HepG2 (cell line): ENCODE measurements at regions not wholly inside any gene's neighbourhood (a gene's known extent, or its start where the extent isn't known, plus 50 kb on each side); places are given as distances from the start of the nearest gene placed in this dataset.

ENCODE experiments used
- ATAC-seq: fragments of 200-7000 bp; cut with Tn5 transposase; 3 replicates; pipeline ENCODE4 v1.9.1; 2020; ENCODE audit warnings: mild to moderate bottlenecking, moderate library complexity
- BruUV-seq: library from RNA; stranded (reverse); fragments of 400-500 nt; replicated peaks from 2 replicates; lab custom pipeline; 2021; lab: Mats Ljungman, UMichigan
- CTCF ChIA-PET: fragments of 300-600 bp; formaldehyde crosslinking; extraction: SDS; loops from one replicate; lab custom pipeline; 2021; ENCODE audit warnings: low total read pairs, inconsistent platforms, low intra/inter-chr PET ratio; lab: Yijun Ruan, JAX
- POLR2A ChIA-PET: fragments of 350-600 bp; sonication (Branson Sonifier 250); formaldehyde crosslinking; loops from one replicate; lab custom pipeline; 2020; ENCODE audit warnings: antibody characterized with exemption, inconsistent platforms; lab: Yijun Ruan, JAX
- DNase-seq: peaks from one replicate; pipeline ENCODE4 v3.0.0-alpha.2; 2015; ENCODE audit warnings: low spot score
- FAIRE-seq: peaks from 3 replicates; lab custom pipeline; 2011; peaks lifted over from hg19 to GRCh38; lab: Jason Lieb, UNC
- H2AFZ ChIP-seq: one replicate; pipeline ENCODE4 v1.6.1; 2011; ENCODE audit warnings: low read length, inconsistent platforms
- H3K27ac ChIP-seq: fragments of 300-600 bp; 3 replicates; pipeline ENCODE4 v1.8.0; 2011; ENCODE audit warnings: mixed run types, mild to moderate bottlenecking, mixed read lengths, low read length, inconsistent platforms; ENCODE audit not compliant: insufficient read depth; ENCODE audit errors: extremely low read length
- H3K27me3 ChIP-seq, 2 experiments: fragments of 200-600 bp in 1 of 2; 2 replicates in 1 of 2; 3 replicates in 1 of 2; pipeline versions ENCODE4 v1.6.0 to v1.8.0; 2011; ENCODE audit warnings: low read length in 2 of 2, mild to moderate bottlenecking in 2 of 2, moderate library complexity in 2 of 2, inconsistent platforms in 1 of 2; ENCODE audit not compliant: insufficient read depth in 2 of 2, control insufficient read depth in 1 of 2
- H3K36me3 ChIP-seq, 2 experiments: fragments of 200-600 bp in 1 of 2; replicated peaks in 1 of 2; 2 replicates in 1 of 2; 3 replicates in 1 of 2; pipeline versions ENCODE4 v1.5.1 to v1.8.0; 2011; ENCODE audit warnings: low read length in 2 of 2, inconsistent platforms in 1 of 2; ENCODE audit not compliant: insufficient read depth in 2 of 2, control insufficient read depth in 1 of 2
- H3K4me1 ChIP-seq: 2 replicates; pipeline ENCODE4 v1.5.1; 2012; ENCODE audit warnings: low read length, inconsistent platforms; ENCODE audit not compliant: insufficient read depth
- H3K4me2 ChIP-seq: 2 replicates; pipeline ENCODE4 v1.6.0; 2011; ENCODE audit warnings: low read depth, low read length, inconsistent platforms
- H3K4me3 ChIP-seq, 3 experiments: fragments of 200-600 bp in 1 of 3; sonication (generic), shearing (Covaris generic) in 1 of 3; replicated peaks in 1 of 3; 2 replicates each; pipeline ENCODE4 v1.5.1; 2011 to 2016; ENCODE audit warnings: low read length in 3 of 3, inconsistent platforms in 2 of 3, low read depth in 2 of 3, mild to moderate bottlenecking in 2 of 3, control low read depth in 1 of 3, mixed read lengths in 1 of 3; ENCODE audit not compliant: insufficient read depth in 1 of 3
- H3K79me2 ChIP-seq: one replicate; pipeline ENCODE4 v1.6.1; 2011; ENCODE audit warnings: low read length, inconsistent platforms; ENCODE audit not compliant: insufficient read depth
- H3K9ac ChIP-seq: 2 replicates; pipeline ENCODE4 v1.6.0; 2011; ENCODE audit warnings: mild to moderate bottlenecking, low read depth, low read length, inconsistent platforms; ENCODE audit not compliant: insufficient read depth
- H3K9me3 ChIP-seq: 2 replicates; pipeline ENCODE4 v1.5.1; 2012; ENCODE audit warnings: mild to moderate bottlenecking, low read length
- H4K20me1 ChIP-seq: 2 replicates; pipeline ENCODE4 v1.6.0; 2011; ENCODE audit warnings: inconsistent platforms, mild to moderate bottlenecking, low read length, moderate library complexity; ENCODE audit not compliant: insufficient read depth
- ADNP ChIP-seq: sonication (generic); formaldehyde crosslinking; IDR thresholded peaks from 2 replicates; pipeline ENCODE4 v1.4.0; 2020; ENCODE audit warnings: missing genetic modification reagents
- ASH2L ChIP-seq: fragments of 300-600, 200-600 bp; sonication (generic); IDR thresholded peaks from 2 replicates; pipeline ENCODE4 v1.7.0; 2017; ENCODE audit warnings: low read depth, mild to moderate bottlenecking, moderate library complexity, mixed read lengths, low read length; ENCODE audit not compliant: insufficient read length
- EHMT2 ChIP-seq: fragments of 200-600 bp; sonication (generic); IDR thresholded peaks from 2 replicates; pipeline ENCODE4 v1.7.0; 2017; ENCODE audit warnings: antibody characterized with exemption, low read depth, low read length, borderline replicate concordance
- GMEB1 ChIP-seq: sonication (generic); formaldehyde crosslinking; IDR thresholded peaks from 2 replicates; pipeline ENCODE4 v1.5.1; 2020; ENCODE audit warnings: missing genetic modification reagents, mild to moderate bottlenecking, borderline replicate concordance
- SRY ChIP-seq: sonication (generic); formaldehyde crosslinking; IDR thresholded peaks from 2 replicates; pipeline ENCODE4 v1.8.0; 2022; ENCODE audit warnings: mild to moderate bottlenecking, missing genetic modification reagents
- ZNF121 ChIP-seq: sonication (generic); formaldehyde crosslinking; IDR thresholded peaks from 2 replicates; pipeline ENCODE4 v1.5.0; 2020; ENCODE audit warnings: mild to moderate bottlenecking, missing genetic modification reagents
- ZNF253 ChIP-seq: sonication (generic); formaldehyde crosslinking; IDR thresholded peaks from 2 replicates; pipeline ENCODE4 v1.8.0; 2022; ENCODE audit warnings: mild to moderate bottlenecking, missing genetic modification reagents, borderline replicate concordance
- ZNF549 ChIP-seq: sonication (generic); formaldehyde crosslinking; IDR thresholded peaks from 2 replicates; pipeline ENCODE4 v1.5.0; 2020; ENCODE audit warnings: missing genetic modification reagents
- ZNF713 ChIP-seq: sonication (generic); formaldehyde crosslinking; IDR thresholded peaks from 2 replicates; pipeline ENCODE4 v1.4.0; 2020; ENCODE audit warnings: mild to moderate bottlenecking, missing genetic modification reagents
- ZNF784 ChIP-seq: sonication (generic); formaldehyde crosslinking; IDR thresholded peaks from 2 replicates; pipeline ENCODE4 v1.5.1; 2020; ENCODE audit warnings: missing genetic modification reagents, mild to moderate bottlenecking, borderline replicate concordance
- WGBS: methylation state at CpG from one replicate; pipeline ENCODE4 v1.1.6; 2017; ENCODE audit warnings: low lambda C conversion rate; 5-methylcytosine and 5-hydroxymethylcytosine counted together
- in situ Hi-C: cut with HindIII; loops from 2 replicates; pipeline ENCODE4 v1.10.0; 2017; ENCODE audit warnings: low pct_unique_long_range_greater_than_20kb; ENCODE audit not compliant: extremely low pct_ligation_motif_present
- intact Hi-C: fragments of 100-400 bp; cut with micrococcal nuclease; formaldehyde crosslinking; loops from one replicate; pipeline ENCODE4 v1.10.0; 2022; ENCODE audit not compliant: unreplicated experiment
- TF ChIP-seq, protein P1 (sequence below): sonication (generic); formaldehyde crosslinking; IDR thresholded peaks from 2 replicates; pipeline ENCODE4 v1.4.0; 2020; ENCODE audit warnings: missing genetic modification reagents, borderline replicate concordance
- TF ChIP-seq, protein P2 (sequence below): sonication (generic); formaldehyde crosslinking; IDR thresholded peaks from 2 replicates; pipeline ENCODE4 v1.9.0; 2021; ENCODE audit warnings: mild to moderate bottlenecking, missing genetic modification reagents

DNA sequence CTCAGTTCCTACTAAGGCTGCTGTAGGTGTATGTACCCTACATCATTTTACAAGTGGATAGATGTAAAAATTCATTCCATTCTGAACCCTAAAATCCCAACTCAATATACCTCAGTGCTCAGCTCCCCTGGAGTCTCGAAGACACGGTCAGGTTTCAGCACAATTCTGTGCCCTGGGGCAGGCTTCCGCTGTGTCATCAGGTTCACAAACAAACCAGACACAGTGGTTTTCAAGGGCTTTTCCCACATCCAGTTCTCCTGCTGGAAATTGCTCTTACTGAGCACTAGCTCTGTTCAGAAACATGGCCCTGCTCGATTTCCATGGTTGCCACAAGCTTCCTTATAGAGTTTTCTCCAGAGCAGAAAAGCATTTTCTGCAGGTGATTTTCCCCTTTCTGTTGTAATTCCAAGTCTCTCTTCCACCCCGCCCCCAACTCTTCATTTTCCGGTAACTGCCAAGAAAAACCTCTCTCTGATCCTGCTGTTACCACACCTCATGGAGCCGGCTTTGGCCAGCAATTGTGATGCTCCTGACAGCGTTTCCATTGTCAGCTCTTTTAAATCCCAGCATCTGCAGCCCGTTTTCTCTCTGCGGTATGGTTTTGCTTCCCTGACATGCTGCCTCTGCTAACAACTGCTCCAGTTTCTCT is 483.0 kb upstream of the CCDC196 start:
- intact Hi-C loops, result no loop called here
- peaks cover 24% of the 10 kb centered on the region for H3K9me3 ChIP-seq
- ChIA-PET POLR2A (no interaction called here), CTCF (no interaction called here)
- no peak overlapping the region for H3K27ac ChIP-seq
- FAIRE-seq (no peak), ATAC-seq (no peak), DNase-seq (no peak)
- in situ Hi-C loops, result no loop called here
- no peaks in the 10 kb centered on the region for H3K79me2 ChIP-seq
- WGBS, result 14% methylated on average over 10 of the region's 10 CpGs
- H3K36me3 ChIP-seq, result no peaks in the 10 kb centered on the region
- H3K9ac ChIP-seq, result no peak overlapping the region
- no TSS peak for BruUV-seq
- no peak overlapping the region for H2AFZ ChIP-seq
- H3K4me3 ChIP-seq, result no peak overlapping the region
- H3K4me2 ChIP-seq, result no peak overlapping the region
- H4K20me1 ChIP-seq, result no peaks in the 10 kb centered on the region
- H3K4me1 ChIP-seq, result no peaks in the 10 kb centered on the region
- peaks cover 0 to 5% of the 10 kb centered on the region in 2 experiments; a peak in 1 of 5 replicates for H3K27me3 ChIP-seq
- TF ChIP-seq, protein P1, sequence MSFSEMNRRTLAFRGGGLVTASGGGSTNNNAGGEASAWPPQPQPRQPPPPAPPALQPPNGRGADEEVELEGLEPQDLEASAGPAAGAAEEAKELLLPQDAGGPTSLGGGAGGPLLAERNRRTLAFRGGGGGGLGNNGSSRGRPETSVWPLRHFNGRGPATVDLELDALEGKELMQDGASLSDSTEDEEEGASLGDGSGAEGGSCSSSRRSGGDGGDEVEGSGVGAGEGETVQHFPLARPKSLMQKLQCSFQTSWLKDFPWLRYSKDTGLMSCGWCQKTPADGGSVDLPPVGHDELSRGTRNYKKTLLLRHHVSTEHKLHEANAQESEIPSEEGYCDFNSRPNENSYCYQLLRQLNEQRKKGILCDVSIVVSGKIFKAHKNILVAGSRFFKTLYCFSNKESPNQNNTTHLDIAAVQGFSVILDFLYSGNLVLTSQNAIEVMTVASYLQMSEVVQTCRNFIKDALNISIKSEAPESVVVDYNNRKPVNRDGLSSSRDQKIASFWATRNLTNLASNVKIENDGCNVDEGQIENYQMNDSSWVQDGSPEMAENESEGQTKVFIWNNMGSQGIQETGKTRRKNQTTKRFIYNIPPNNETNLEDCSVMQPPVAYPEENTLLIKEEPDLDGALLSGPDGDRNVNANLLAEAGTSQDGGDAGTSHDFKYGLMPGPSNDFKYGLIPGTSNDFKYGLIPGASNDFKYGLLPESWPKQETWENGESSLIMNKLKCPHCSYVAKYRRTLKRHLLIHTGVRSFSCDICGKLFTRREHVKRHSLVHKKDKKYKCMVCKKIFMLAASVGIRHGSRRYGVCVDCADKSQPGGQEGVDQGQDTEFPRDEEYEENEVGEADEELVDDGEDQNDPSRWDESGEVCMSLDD (CRISPR knock-in tag), result no peak
- TF ChIP-seq EHMT2, result no peak
- TF ChIP-seq ZNF253 (CRISPR knock-in tag), result no peak
- no peak for TF ChIP-seq ZNF784 (CRISPR knock-in tag)
- TF ChIP-seq SRY (CRISPR knock-in tag), result no peak
- no peak for TF ChIP-seq ZNF713 (CRISPR knock-in tag)
- TF ChIP-seq ADNP (CRISPR knock-in tag), result no peak
- TF ChIP-seq, protein P2, sequence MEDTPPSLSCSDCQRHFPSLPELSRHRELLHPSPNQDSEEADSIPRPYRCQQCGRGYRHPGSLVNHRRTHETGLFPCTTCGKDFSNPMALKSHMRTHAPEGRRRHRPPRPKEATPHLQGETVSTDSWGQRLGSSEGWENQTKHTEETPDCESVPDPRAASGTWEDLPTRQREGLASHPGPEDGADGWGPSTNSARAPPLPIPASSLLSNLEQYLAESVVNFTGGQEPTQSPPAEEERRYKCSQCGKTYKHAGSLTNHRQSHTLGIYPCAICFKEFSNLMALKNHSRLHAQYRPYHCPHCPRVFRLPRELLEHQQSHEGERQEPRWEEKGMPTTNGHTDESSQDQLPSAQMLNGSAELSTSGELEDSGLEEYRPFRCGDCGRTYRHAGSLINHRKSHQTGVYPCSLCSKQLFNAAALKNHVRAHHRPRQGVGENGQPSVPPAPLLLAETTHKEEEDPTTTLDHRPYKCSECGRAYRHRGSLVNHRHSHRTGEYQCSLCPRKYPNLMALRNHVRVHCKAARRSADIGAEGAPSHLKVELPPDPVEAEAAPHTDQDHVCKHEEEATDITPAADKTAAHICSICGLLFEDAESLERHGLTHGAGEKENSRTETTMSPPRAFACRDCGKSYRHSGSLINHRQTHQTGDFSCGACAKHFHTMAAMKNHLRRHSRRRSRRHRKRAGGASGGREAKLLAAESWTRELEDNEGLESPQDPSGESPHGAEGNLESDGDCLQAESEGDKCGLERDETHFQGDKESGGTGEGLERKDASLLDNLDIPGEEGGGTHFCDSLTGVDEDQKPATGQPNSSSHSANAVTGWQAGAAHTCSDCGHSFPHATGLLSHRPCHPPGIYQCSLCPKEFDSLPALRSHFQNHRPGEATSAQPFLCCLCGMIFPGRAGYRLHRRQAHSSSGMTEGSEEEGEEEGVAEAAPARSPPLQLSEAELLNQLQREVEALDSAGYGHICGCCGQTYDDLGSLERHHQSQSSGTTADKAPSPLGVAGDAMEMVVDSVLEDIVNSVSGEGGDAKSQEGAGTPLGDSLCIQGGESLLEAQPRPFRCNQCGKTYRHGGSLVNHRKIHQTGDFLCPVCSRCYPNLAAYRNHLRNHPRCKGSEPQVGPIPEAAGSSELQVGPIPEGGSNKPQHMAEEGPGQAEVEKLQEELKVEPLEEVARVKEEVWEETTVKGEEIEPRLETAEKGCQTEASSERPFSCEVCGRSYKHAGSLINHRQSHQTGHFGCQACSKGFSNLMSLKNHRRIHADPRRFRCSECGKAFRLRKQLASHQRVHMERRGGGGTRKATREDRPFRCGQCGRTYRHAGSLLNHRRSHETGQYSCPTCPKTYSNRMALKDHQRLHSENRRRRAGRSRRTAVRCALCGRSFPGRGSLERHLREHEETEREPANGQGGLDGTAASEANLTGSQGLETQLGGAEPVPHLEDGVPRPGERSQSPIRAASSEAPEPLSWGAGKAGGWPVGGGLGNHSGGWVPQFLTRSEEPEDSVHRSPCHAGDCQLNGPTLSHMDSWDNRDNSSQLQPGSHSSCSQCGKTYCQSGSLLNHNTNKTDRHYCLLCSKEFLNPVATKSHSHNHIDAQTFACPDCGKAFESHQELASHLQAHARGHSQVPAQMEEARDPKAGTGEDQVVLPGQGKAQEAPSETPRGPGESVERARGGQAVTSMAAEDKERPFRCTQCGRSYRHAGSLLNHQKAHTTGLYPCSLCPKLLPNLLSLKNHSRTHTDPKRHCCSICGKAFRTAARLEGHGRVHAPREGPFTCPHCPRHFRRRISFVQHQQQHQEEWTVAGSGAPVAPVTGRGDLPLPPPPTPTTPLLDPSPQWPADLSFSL (CRISPR knock-in tag), result no peak
- no peak for TF ChIP-seq GMEB1 (CRISPR knock-in tag)
- no peak for TF ChIP-seq ZNF549 (CRISPR knock-in tag)
- TF ChIP-seq ZNF121, result no peak
- TF ChIP-seq ASH2L, result no peak
